Naive thymus-derived CD4-positive, alpha-beta T cell (primary cell): ENCODE measurements at regions not wholly inside any gene's neighbourhood (a gene's known extent, or its start where the extent isn't known, plus 50 kb on each side); places are given as distances from the start of the nearest gene placed in this dataset.

Experiments used
- ATAC-seq: fragments of 150-1000 bp; cut with Tn5 transposase; 2 replicates; pipeline ENCODE4 v1.10.0; 2021; ENCODE audit warnings: mild to moderate bottlenecking, moderate library complexity
- CTCF ChIA-PET: fragments of 350-600 bp; sonication (Branson Sonifier 250); formaldehyde crosslinking; loops from one replicate; lab custom pipeline; 2021; ENCODE audit warnings: antibody characterized with exemption; lab: Charles Lee
- POLR2A ChIA-PET: fragments of 350-600 bp; sonication (Branson Sonifier 250); formaldehyde crosslinking; loops from one replicate; lab custom pipeline; 2021; ENCODE audit warnings: antibody characterized with exemption, inconsistent platforms; lab: Charles Lee
- DNase-seq, 9 donors: peaks; one replicate each; pipeline versions ENCODE4 v3.0.0 to v3.0.0-alpha.2; 2020 to 2022; ENCODE audit warnings: mixed read lengths in 1 of 9
- H3K27ac ChIP-seq: one replicate; pipeline ENCODE4 v1.7.0; 2013; ENCODE audit warnings: mild to moderate bottlenecking, low read depth, low read length, moderate library complexity
- H3K27me3 ChIP-seq, 2 donors: one replicate each; pipeline ENCODE4 v1.7.0; 2013; ENCODE audit warnings: low read length in 2 of 2, mild to moderate bottlenecking in 2 of 2, moderate library complexity in 2 of 2; ENCODE audit not compliant: control insufficient read depth in 2 of 2, insufficient read depth in 2 of 2
- H3K36me3 ChIP-seq, 3 experiments: 1 replicate in 2 of 3; 2 replicates in 1 of 3; pipeline ENCODE4 v1.7.0; 2013; ENCODE audit warnings: low read length in 3 of 3, mild to moderate bottlenecking in 3 of 3, moderate library complexity in 1 of 3; ENCODE audit not compliant: insufficient read depth in 3 of 3, control insufficient read depth in 2 of 3
- H3K4me1 ChIP-seq, 2 donors: one replicate each; pipeline ENCODE4 v1.7.0; 2013; ENCODE audit warnings: low read length in 2 of 2, mild to moderate bottlenecking in 2 of 2, moderate library complexity in 1 of 2; ENCODE audit not compliant: control insufficient read depth in 2 of 2, insufficient read depth in 2 of 2
- H3K4me3 ChIP-seq: 2 replicates; pipeline ENCODE4 v1.7.0; 2013; ENCODE audit warnings: mild to moderate bottlenecking, low read length
- H3K9me3 ChIP-seq, 3 experiments: 1 replicate in 2 of 3; 2 replicates in 1 of 3; pipeline ENCODE4 v1.7.0; 2013; ENCODE audit warnings: low read length in 3 of 3; ENCODE audit not compliant: control insufficient read depth in 2 of 3
- H3K27ac Mint-ChIP-seq, 9 donors: one replicate each; pipeline ENCODE4 v1.8.0; 2020 to 2022; ENCODE audit warnings: mixed read lengths in 9 of 9, mild to moderate bottlenecking in 8 of 9, moderate library complexity in 5 of 9, inconsistent platforms in 2 of 9
- H3K27me3 Mint-ChIP-seq, 5 donors: one replicate each; pipeline ENCODE4 v1.8.0; 2021 to 2022; ENCODE audit warnings: mixed read lengths in 5 of 5, mild to moderate bottlenecking in 1 of 5
- H3K36me3 Mint-ChIP-seq, 5 donors: one replicate each; pipeline ENCODE4 v1.8.0; 2020 to 2022; ENCODE audit warnings: mixed read lengths in 5 of 5, mild to moderate bottlenecking in 3 of 5, inconsistent platforms in 1 of 5
- H3K4me1 Mint-ChIP-seq, 7 donors: one replicate each; pipeline ENCODE4 v1.8.0; 2020 to 2022; ENCODE audit warnings: mixed read lengths in 7 of 7, mild to moderate bottlenecking in 3 of 7, inconsistent platforms in 1 of 7
- H3K4me3 Mint-ChIP-seq, 10 donors: one replicate each; pipeline ENCODE4 v1.8.0; 2020 to 2022; ENCODE audit warnings: mild to moderate bottlenecking in 10 of 10, mixed read lengths in 10 of 10, moderate library complexity in 6 of 10, inconsistent platforms in 2 of 10
- H3K9me3 Mint-ChIP-seq, 11 donors: one replicate each; pipeline ENCODE4 v1.8.0; 2020 to 2022; ENCODE audit warnings: mixed read lengths in 11 of 11, mild to moderate bottlenecking in 4 of 11, inconsistent platforms in 1 of 11, moderate library complexity in 1 of 11
- intact Hi-C, 2 donors: fragments of 100-400 bp; cut with micrococcal nuclease; formaldehyde crosslinking; loops; one replicate each; pipeline ENCODE4 v1.15.1; 2023

DNA sequence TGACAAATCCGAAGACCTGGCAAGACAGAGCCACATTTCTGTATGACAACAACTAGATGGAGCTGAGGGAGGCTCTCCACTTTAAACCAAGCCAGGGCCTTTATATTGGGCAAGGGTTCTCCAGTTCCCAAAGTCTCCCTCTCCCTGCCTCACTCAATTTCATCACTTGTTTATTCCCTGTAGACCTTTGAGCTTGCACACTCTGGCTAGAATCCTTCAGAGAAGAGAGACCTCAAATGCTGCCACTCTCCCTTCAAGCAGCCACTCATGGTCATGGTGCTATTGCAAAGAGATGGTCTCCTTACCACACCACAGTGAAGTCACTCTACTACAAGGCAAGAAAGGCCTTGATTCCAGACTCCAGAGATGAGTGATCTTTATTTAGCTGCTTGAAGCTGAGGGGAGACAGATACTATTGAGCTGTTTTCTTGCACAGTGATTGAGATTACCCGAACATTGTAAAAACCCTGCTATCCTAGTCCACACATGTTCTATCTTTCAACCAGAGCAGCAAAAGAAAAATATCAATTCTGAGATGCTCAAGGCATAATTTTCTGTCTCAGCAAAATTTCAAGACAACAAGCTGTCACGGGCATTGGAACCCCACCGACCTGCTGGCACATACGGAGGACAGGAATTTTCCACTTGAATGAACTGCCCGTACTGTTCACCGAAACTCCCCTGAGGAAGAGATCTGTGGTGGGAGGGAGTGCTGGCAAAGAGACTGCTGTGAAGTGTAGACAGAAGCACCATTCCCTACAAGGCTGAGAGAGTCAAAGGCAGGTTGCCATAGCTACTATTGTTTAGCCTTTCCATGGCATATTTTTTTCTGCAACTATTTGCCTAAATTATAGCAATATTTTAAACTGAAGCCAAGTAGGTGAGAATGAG lies 81.1 kb downstream of the CDO1 start:
- no peaks in the 10 kb centered on the region for H3K9me3 ChIP-seq
- ChIA-PET POLR2A (no interaction called here), CTCF (no interaction called here)
- Mint-ChIP-seq H3K4me1 (peaks cover 0 to 10% (median 0%) of the 10 kb centered on the region in 7 donors), H3K4me3 (no peak overlapping the region), H3K36me3 (peaks cover 0 to 3% (median 0%) of the 10 kb centered on the region in 5 donors), H3K27ac (no peak overlapping the region), H3K9me3 (peaks cover 0 to 3% (median 0%) of the 10 kb centered on the region in 11 donors), H3K27me3 (peaks cover 17 to 30% (median 20%) of the 10 kb centered on the region in 5 donors)
- no peaks in the 10 kb centered on the region for H3K4me1 ChIP-seq
- H3K27me3 ChIP-seq: no peaks in the 10 kb centered on the region
- H3K36me3 ChIP-seq: no peaks in the 10 kb centered on the region
- ATAC-seq (no peak), DNase-seq (no peak)
- no peak overlapping the region for H3K4me3 ChIP-seq
- intact Hi-C loops: no loop called here
- no peak overlapping the region for H3K27ac ChIP-seq

DNA sequence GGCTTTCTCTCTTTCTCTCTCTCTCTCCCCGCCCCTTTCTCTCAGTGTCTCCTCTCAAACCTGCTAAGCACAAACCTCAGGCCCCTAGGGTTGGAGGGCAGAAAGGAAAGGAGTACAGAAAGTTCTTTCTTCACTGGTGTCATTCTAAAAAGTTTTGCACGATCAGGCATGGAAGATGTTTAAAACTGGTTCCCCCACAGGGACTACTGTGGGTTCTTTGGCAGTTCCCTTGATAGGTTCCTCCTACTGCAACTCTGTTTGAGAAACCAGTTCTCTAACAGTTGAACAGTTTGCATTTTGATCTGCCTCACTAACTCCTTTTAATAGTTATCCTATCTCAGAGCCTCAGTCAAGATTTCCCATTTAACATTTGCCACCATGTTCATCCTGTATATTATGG lies 82.9 kb downstream of the CDO1 start:
- no peaks in the 10 kb centered on the region for H3K9me3 ChIP-seq
- H3K4me1 ChIP-seq: no peaks in the 10 kb centered on the region
- ChIA-PET CTCF (no interaction called here), POLR2A (no interaction called here)
- H3K27ac Mint-ChIP-seq: no peak overlapping the region
- DNase-seq (no peak), ATAC-seq (no peak)
- H3K36me3 ChIP-seq: no peaks in the 10 kb centered on the region
- H3K27me3 Mint-ChIP-seq: peaks cover 19 to 38% (median 20%) of the 10 kb centered on the region in 5 donors
- no peak overlapping the region for H3K4me3 Mint-ChIP-seq
- intact Hi-C loops: no loop called here
- H3K27me3 ChIP-seq: no peaks in the 10 kb centered on the region
- H3K27ac ChIP-seq: no peak overlapping the region
- peaks cover 0 to 10% (median 0%) of the 10 kb centered on the region in 7 donors for H3K4me1 Mint-ChIP-seq
- peaks cover 0 to 4% (median 0%) of the 10 kb centered on the region in 11 donors for H3K9me3 Mint-ChIP-seq
- no peak overlapping the region for H3K4me3 ChIP-seq
- peaks cover 0 to 3% (median 0%) of the 10 kb centered on the region in 5 donors for H3K36me3 Mint-ChIP-seq

DNA sequence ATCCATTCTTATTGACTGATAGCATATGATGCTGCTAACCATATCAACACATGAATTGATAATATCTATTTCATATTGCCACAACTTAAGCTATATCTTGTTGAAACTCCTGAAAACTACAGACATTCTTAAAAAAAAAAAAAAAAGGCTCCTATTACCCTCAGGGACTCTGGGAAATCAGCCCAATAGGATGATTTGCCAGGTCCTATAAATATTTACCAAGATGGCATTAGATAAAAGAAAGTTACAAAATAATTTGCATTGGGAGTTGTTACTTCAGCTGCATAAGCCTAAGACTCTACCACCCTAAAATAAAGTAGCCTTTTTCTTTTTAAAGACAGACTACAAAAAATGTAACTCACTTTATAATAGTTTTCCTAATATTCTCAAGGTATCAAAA lies 84.4 kb downstream of the CDO1 start:
- ChIA-PET POLR2A (no interaction called here), CTCF (no interaction called here)
- no peaks in the 10 kb centered on the region for H3K9me3 ChIP-seq
- peaks cover 0 to 3% (median 0%) of the 10 kb centered on the region in 5 donors for H3K36me3 Mint-ChIP-seq
- ATAC-seq (no peak), DNase-seq (no peak)
- peaks cover 0 to 10% (median 0%) of the 10 kb centered on the region in 7 donors for H3K4me1 Mint-ChIP-seq
- no peaks in the 10 kb centered on the region for H3K36me3 ChIP-seq
- intact Hi-C loops: no loop called here
- no peak overlapping the region for H3K4me3 Mint-ChIP-seq
- H3K9me3 Mint-ChIP-seq: peaks cover 0 to 4% (median 0%) of the 10 kb centered on the region in 11 donors
- H3K27ac Mint-ChIP-seq: no peak overlapping the region
- peaks cover 12 to 34% (median 22%) of the 10 kb centered on the region in 5 donors for H3K27me3 Mint-ChIP-seq
- no peaks in the 10 kb centered on the region for H3K4me1 ChIP-seq
- no peaks in the 10 kb centered on the region for H3K27me3 ChIP-seq
- no peak overlapping the region for H3K4me3 ChIP-seq
- H3K27ac ChIP-seq: no peak overlapping the region

DNA sequence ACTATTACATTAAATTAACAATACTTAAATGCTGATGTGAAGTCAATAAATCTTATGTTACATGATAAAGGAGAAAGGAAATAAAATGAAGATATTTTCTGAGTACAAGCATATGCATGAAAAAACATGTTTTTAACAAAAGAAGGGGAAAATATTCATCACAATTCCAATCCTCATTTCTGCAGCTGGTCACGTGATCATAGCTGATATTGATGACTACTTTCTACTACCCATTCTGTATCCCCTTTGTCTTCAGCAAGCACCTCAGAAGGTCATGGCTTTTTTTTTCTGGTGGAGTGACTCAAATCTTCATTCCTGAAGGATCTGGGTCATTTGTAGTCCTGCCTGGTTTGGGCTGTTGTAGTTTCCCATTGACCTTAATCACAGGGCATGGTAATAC lies 90.9 kb downstream of the CDO1 start:
- peaks cover 0 to 4% (median 0%) of the 10 kb centered on the region in 11 donors for H3K9me3 Mint-ChIP-seq
- Histone ChIP-seq H3K27me3 (no peaks in the 10 kb centered on the region), H3K27ac (no peak overlapping the region), H3K36me3 (no peaks in the 10 kb centered on the region), H3K4me3 (no peak overlapping the region), H3K4me1 (no peaks in the 10 kb centered on the region), H3K9me3 (no peaks in the 10 kb centered on the region)
- DNase-seq: no peak
- peaks cover 6 to 40% (median 22%) of the 10 kb centered on the region in 5 donors for H3K27me3 Mint-ChIP-seq
- CTCF ChIA-PET: no interaction called here
- POLR2A ChIA-PET: no interaction called here
- no peak overlapping the region for H3K4me3 Mint-ChIP-seq
- peaks cover 0 to under 1% (median 0%) of the 10 kb centered on the region in 7 donors for H3K4me1 Mint-ChIP-seq
- intact Hi-C loops: no loop called here
- peaks cover 0 to 5% (median 0%) of the 10 kb centered on the region in 5 donors for H3K36me3 Mint-ChIP-seq
- no peak for ATAC-seq
- no peak overlapping the region for H3K27ac Mint-ChIP-seq

DNA sequence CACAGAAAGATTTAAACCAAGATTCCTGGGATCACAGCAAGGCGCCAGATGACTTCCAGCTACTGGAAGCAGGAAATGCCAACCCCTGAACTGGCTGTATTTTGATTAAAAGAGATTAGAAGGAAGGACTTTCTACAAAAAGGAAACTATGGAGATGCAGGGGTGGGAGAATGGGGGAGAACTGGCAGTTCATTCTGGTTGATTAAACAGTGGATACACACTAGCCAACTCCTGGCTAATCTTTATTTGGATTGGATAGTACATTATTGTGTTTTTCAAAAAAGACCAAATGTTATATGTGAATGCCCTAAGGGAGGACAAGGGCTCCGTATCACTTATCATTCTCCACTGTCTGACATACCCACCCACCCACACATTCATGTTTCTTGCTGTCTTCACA lies 93.2 kb downstream of the CDO1 start:
- ATAC-seq: no peak
- no peaks in the 10 kb centered on the region for H3K9me3 ChIP-seq
- Mint-ChIP-seq H3K4me3 (no peak overlapping the region), H3K9me3 (peaks cover 0 to 4% (median 0%) of the 10 kb centered on the region in 11 donors), H3K36me3 (peaks cover 0 to 5% (median 0%) of the 10 kb centered on the region in 5 donors), H3K4me1 (no peaks in the 10 kb centered on the region), H3K27me3 (peaks cover 6 to 40% (median 28%) of the 10 kb centered on the region in 5 donors), H3K27ac (no peak overlapping the region)
- H3K4me3 ChIP-seq: no peak overlapping the region
- no peak for DNase-seq
- intact Hi-C loops: no loop called here
- H3K27me3 ChIP-seq: no peaks in the 10 kb centered on the region
- H3K27ac ChIP-seq: no peak overlapping the region
- no peaks in the 10 kb centered on the region for H3K36me3 ChIP-seq
- ChIA-PET POLR2A (no interaction called here), CTCF (no interaction called here)
- H3K4me1 ChIP-seq: no peaks in the 10 kb centered on the region

DNA sequence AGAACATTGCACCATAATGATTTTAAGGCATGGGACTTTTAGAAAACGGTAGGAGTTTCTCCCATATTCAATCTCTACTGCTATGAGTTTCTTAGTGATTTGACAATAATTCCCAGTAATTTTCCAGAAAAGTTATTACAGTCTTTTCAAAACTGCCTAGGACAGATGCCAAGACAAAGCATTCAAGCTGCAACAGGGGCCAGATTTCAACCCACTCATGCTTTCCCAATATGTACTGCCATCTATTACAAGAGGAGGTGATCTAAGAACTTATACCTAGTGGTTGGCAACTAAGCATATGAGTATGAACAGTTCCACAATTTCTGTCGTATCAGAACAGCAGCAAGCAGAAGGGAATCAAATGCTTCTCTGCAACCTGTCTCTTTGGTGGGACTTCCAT lies 95.1 kb upstream of the TMED7 start:
- intact Hi-C loops: no loop called here
- Histone ChIP-seq H3K36me3 (no peaks in the 10 kb centered on the region), H3K4me3 (no peak overlapping the region), H3K27ac (no peak overlapping the region), H3K4me1 (no peaks in the 10 kb centered on the region), H3K9me3 (no peaks in the 10 kb centered on the region), H3K27me3 (no peaks in the 10 kb centered on the region)
- H3K27me3 Mint-ChIP-seq: peaks cover 6 to 47% (median 32%) of the 10 kb centered on the region in 5 donors
- no peaks in the 10 kb centered on the region for H3K9me3 Mint-ChIP-seq
- H3K36me3 Mint-ChIP-seq: no peaks in the 10 kb centered on the region
- ChIA-PET CTCF (no interaction called here), POLR2A (no interaction called here)
- no peak for ATAC-seq
- H3K4me1 Mint-ChIP-seq: no peaks in the 10 kb centered on the region
- H3K4me3 Mint-ChIP-seq: no peak overlapping the region
- H3K27ac Mint-ChIP-seq: no peak overlapping the region
- no peak for DNase-seq

DNA sequence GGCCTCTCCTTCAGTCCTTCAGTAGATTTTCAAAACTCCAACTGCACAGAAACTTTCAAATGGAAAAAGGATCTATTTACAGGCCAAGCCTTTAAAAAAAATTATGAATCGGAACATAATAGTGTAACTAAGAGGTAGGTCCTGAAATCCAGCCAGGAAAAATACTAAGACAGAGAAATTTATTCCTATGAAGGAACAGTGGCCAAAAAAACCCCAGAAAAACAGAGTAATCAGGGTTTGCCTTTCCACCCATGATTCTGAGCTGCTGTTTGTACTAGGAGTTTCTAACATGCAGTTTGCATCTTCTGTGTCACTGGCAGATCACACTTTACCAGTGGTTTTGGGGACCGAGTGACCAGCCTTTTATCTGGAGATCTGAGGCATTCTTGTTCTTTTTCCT lies 93.1 kb upstream of the TMED7 start:
- Histone ChIP-seq H3K9me3 (no peaks in the 10 kb centered on the region), H3K27me3 (no peaks in the 10 kb centered on the region), H3K4me1 (no peaks in the 10 kb centered on the region), H3K27ac (no peak overlapping the region), H3K36me3 (no peaks in the 10 kb centered on the region), H3K4me3 (no peak overlapping the region)
- H3K4me3 Mint-ChIP-seq: no peak overlapping the region
- intact Hi-C loops: no loop called here
- no peaks in the 10 kb centered on the region for H3K36me3 Mint-ChIP-seq
- H3K27me3 Mint-ChIP-seq: peaks cover 4 to 41% (median 24%) of the 10 kb centered on the region in 5 donors
- no peaks in the 10 kb centered on the region for H3K9me3 Mint-ChIP-seq
- ATAC-seq: no peak
- ChIA-PET POLR2A (no interaction called here), CTCF (no interaction called here)
- no peak for DNase-seq
- H3K27ac Mint-ChIP-seq: no peak overlapping the region
- H3K4me1 Mint-ChIP-seq: no peaks in the 10 kb centered on the region
